ENCODE measurements at regions not wholly inside any gene's neighbourhood (a gene's known extent, or its start where the extent isn't known, plus 50 kb on each side); places are given as distances from the start of the nearest gene placed in this dataset.

DNA sequence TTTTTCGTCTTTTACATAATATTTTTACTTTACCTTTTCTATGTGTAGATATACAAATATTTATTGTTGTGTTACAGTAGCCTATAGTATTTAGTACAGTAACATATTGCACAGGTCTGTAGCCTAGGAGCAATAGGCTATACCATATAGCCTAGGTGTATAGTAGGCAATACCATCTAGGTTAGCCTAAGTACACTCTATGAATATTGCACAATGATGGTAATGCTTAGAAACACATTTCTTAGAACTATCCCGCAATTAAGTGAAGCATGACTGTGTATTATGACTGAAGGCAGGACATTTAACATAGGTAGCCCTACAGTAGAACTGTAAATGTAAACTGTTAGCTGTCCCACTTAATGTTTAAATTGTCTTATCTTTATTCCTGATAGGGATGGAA lies 964.3 kb downstream of the SLITRK1 start:
- DNase-seq (ENCODE audit: extremely low read depth, low read depth): no peak
- no peak overlapping the region for H3K4me3 ChIP-seq (replicated peaks; ENCODE audit: low read depth, low read length)
- TF ChIP-seq, protein P1, sequence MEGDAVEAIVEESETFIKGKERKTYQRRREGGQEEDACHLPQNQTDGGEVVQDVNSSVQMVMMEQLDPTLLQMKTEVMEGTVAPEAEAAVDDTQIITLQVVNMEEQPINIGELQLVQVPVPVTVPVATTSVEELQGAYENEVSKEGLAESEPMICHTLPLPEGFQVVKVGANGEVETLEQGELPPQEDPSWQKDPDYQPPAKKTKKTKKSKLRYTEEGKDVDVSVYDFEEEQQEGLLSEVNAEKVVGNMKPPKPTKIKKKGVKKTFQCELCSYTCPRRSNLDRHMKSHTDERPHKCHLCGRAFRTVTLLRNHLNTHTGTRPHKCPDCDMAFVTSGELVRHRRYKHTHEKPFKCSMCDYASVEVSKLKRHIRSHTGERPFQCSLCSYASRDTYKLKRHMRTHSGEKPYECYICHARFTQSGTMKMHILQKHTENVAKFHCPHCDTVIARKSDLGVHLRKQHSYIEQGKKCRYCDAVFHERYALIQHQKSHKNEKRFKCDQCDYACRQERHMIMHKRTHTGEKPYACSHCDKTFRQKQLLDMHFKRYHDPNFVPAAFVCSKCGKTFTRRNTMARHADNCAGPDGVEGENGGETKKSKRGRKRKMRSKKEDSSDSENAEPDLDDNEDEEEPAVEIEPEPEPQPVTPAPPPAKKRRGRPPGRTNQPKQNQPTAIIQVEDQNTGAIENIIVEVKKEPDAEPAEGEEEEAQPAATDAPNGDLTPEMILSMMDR (IDR thresholded peaks at IDR 0.05; ENCODE audit: low read depth, low read length, missing control alignments): no peak

DNA sequence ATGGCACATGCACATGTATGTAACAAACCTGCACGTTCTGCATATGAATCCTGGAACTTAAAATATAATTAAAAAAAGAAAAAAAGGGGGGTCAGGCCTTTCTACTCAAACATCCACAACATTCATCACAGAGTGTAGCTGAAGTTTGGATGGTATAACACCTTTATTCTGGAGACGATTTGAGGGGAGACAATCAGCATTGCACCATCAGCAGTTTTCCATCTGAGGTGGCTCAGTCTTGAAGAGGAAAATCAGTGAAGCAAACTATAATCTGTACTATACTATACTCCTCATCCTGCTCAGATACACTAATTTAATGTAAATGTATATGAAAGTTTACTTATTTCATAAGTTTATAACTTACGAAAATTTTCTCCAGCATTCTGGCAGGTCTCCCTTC lies 969.7 kb downstream of the SLITRK1 start:
- TF ChIP-seq, protein P1 (IDR thresholded peaks at IDR 0.05; ENCODE audit: low read depth, low read length, missing control alignments): no peak
- H3K4me3 ChIP-seq (replicated peaks; ENCODE audit: low read depth, low read length): no peak overlapping the region
- no peak for DNase-seq (ENCODE audit: extremely low read depth, low read depth)

DNA sequence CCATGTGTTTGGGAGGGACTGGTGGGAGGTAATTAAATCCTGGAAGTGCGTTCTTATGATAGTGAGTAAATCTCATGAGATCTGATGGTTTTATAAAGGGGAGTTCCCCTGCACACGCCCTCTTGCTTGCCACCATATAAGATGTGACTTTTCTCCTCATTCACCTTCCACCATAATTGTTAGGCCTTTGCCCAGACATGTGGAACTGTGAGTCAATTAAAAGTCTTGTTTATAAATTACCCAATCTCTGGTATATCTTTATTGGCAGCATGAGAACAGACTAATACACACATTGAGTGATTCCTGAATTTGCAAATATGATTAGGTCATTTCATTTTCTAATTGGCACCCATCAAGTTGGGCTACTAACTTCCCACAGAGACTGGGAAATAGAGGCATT lies 977.2 kb downstream of the SLITRK1 start:
- H3K4me3 ChIP-seq (replicated peaks; ENCODE audit: low read depth, low read length): no peak overlapping the region
- no peak for DNase-seq (ENCODE audit: extremely low read depth, low read depth)
- TF ChIP-seq, protein P1 (IDR thresholded peaks at IDR 0.05; ENCODE audit: low read depth, low read length, missing control alignments): no peak

- DNase-seq (ENCODE audit: extremely low read depth, low read depth): no peak
- TF ChIP-seq, protein P1 (IDR thresholded peaks at IDR 0.05; ENCODE audit: low read depth, low read length, missing control alignments): no peak
Measured at GRCh38 chr13:82900453-82900852, 981.8 kb downstream of the SLITRK1 start.

DNA sequence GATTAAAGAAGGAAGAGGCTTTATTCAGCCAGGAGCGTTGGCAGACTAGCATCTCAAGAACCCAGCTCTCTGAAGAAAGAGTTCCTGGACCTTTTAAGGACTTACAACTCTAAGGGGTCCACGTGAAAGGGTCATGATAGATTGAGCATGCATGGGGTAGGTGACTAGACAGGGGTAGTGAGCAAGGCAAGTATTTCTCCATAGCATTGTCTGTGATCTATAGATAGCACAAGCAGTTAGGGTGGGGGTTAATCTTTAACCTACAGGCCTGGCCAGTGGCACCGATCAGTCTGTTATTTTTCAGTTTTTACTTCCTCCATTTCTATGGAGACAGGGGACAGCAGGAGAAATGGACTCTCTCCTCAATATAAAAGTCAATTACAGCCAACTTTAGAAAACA lies 983.7 kb downstream of the SLITRK1 start:
- TF ChIP-seq, protein P1 (IDR thresholded peaks at IDR 0.05; ENCODE audit: low read depth, low read length, missing control alignments): no peak
- no peak for DNase-seq (ENCODE audit: extremely low read depth, low read depth)
- no peak overlapping the region for H3K4me3 ChIP-seq (replicated peaks; ENCODE audit: low read depth, low read length)

More at GRCh38 chr13:82900453-82900852, 981.8 kb downstream of the SLITRK1 start:
- no peak overlapping the region for H3K4me3 ChIP-seq (replicated peaks; ENCODE audit: low read depth, low read length)

DNA sequence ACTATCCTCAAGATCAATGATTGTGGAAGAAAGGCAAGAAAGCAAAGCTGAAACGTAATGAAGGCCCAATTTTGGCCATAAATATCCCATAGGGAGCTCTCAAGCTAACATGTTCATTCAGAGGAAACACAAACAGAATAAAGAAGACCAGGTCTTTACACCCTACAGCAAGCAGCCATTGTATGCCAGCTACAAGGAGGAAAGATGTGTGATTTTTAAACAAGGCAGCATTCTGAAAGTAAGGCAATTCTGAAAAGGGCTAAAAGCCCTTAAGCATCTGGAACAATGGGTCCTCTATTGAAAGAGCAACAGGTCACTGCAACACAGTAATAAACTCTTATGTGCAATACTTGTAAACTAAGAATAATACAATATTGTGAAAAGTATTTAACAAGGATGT lies 1002.4 kb downstream of the SLITRK1 start:
- no peak overlapping the region for H3K4me3 ChIP-seq (replicated peaks; ENCODE audit: low read depth, low read length)
- DNase-seq (ENCODE audit: extremely low read depth, low read depth): no peak
- TF ChIP-seq, protein P1 (IDR thresholded peaks at IDR 0.05; ENCODE audit: low read depth, low read length, missing control alignments): no peak

DNA sequence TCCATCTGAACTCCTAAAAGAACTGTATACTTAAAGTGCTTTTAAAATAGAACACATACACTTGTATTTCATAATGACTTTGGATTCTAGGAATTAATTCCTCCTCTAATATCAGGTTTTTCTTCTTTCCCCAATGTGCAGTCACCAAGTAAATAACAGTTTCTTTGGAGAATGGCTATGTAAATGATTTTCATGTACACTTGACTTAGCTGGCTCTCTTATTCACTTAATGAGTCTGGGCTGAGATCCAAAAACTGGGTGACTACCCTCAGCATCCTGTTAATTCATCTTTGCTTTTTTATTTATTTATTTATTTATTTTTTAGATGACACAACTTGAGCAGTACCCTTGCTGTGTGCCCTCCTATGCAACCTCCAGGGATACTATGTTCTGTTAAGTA lies 1003.7 kb downstream of the SLITRK1 start:
- H3K4me3 ChIP-seq (replicated peaks; ENCODE audit: low read depth, low read length): no peak overlapping the region
- TF ChIP-seq, protein P1 (IDR thresholded peaks at IDR 0.05; ENCODE audit: low read depth, low read length, missing control alignments): no peak
- no peak for DNase-seq (ENCODE audit: extremely low read depth, low read depth)
